ENCODE measurements at regions not wholly inside any gene's neighbourhood (a gene's known extent, or its start where the extent isn't known, plus 50 kb on each side); places are given as distances from the start of the nearest gene placed in this dataset.

- no peak for DNase-seq (ENCODE audit: low spot score)
- no peak overlapping the region for H3K4me3 Mint-ChIP-seq
- peaks cover 6% of the 10 kb centered on the region for H3K4me1 Mint-ChIP-seq (ENCODE audit: low read depth)
- no peaks in the 10 kb centered on the region for H3K27me3 Mint-ChIP-seq (ENCODE audit: low read depth)
- no peak overlapping the region for H3K27ac Mint-ChIP-seq
- no peaks in the 10 kb centered on the region for H3K36me3 Mint-ChIP-seq (ENCODE audit: low read depth)
- no peaks in the 10 kb centered on the region for H3K9me3 Mint-ChIP-seq
Observed at GRCh38 chr19:28500982-28501630, 711.8 kb downstream of the UQCRFS1 start.

- peaks cover 6% of the 10 kb centered on the region for H3K4me1 Mint-ChIP-seq (ENCODE audit: low read depth)
Observed at GRCh38 chr19:28500296-28500695, 712.7 kb downstream of the UQCRFS1 start.

GRCh38 chr19:28498404-28498976 lies 714.5 kb downstream of the UQCRFS1 start:
- H3K9me3 Mint-ChIP-seq, result no peaks in the 10 kb centered on the region
- DNase-seq (ENCODE audit: low spot score), result no peak
- H3K4me3 Mint-ChIP-seq, result no peak overlapping the region
- no peak overlapping the region for H3K27ac Mint-ChIP-seq
- H3K36me3 Mint-ChIP-seq (ENCODE audit: low read depth), result no peaks in the 10 kb centered on the region
- no peaks in the 10 kb centered on the region for H3K27me3 Mint-ChIP-seq (ENCODE audit: low read depth)
- peaks cover 6% of the 10 kb centered on the region for H3K4me1 Mint-ChIP-seq (ENCODE audit: low read depth)

More at GRCh38 chr19:28500296-28500695, 712.7 kb downstream of the UQCRFS1 start:
- no peak overlapping the region for H3K27ac Mint-ChIP-seq
- no peaks in the 10 kb centered on the region for H3K27me3 Mint-ChIP-seq (ENCODE audit: low read depth)
- no peaks in the 10 kb centered on the region for H3K9me3 Mint-ChIP-seq
- H3K36me3 Mint-ChIP-seq (ENCODE audit: low read depth), result no peaks in the 10 kb centered on the region
- DNase-seq (ENCODE audit: low spot score), result no peak
- no peak overlapping the region for H3K4me3 Mint-ChIP-seq

GRCh38 chr19:28497887-28498286 lies 715.1 kb downstream of the UQCRFS1 start:
- no peaks in the 10 kb centered on the region for H3K9me3 Mint-ChIP-seq
- no peak for DNase-seq (ENCODE audit: low spot score)
- peaks cover 6% of the 10 kb centered on the region for H3K4me1 Mint-ChIP-seq (ENCODE audit: low read depth)
- no peaks in the 10 kb centered on the region for H3K27me3 Mint-ChIP-seq (ENCODE audit: low read depth)
- H3K4me3 Mint-ChIP-seq, result no peak overlapping the region
- H3K27ac Mint-ChIP-seq, result no peak overlapping the region
- H3K36me3 Mint-ChIP-seq (ENCODE audit: low read depth), result no peaks in the 10 kb centered on the region

- no peak for DNase-seq (ENCODE audit: low spot score)
- Mint-ChIP-seq H3K4me3 (no peak overlapping the region), H3K4me1 (ENCODE audit: low read depth) (peaks cover 6% of the 10 kb centered on the region), H3K9me3 (no peaks in the 10 kb centered on the region), H3K27ac (no peak overlapping the region), H3K36me3 (ENCODE audit: low read depth) (no peaks in the 10 kb centered on the region), H3K27me3 (ENCODE audit: low read depth) (no peaks in the 10 kb centered on the region)
Observed at GRCh38 chr19:28497137-28497536, 715.8 kb downstream of the UQCRFS1 start.

GRCh38 chr19:28495046-28495445 lies 717.9 kb downstream of the UQCRFS1 start:
- Mint-ChIP-seq H3K27me3 (ENCODE audit: low read depth) (no peaks in the 10 kb centered on the region), H3K27ac (no peak overlapping the region), H3K4me1 (ENCODE audit: low read depth) (no peaks in the 10 kb centered on the region), H3K9me3 (no peaks in the 10 kb centered on the region), H3K4me3 (no peak overlapping the region), H3K36me3 (ENCODE audit: low read depth) (no peaks in the 10 kb centered on the region)
- DNase-seq (ENCODE audit: low spot score), result no peak

- no peak overlapping the region for H3K27ac Mint-ChIP-seq
- H3K36me3 Mint-ChIP-seq (ENCODE audit: low read depth), result no peaks in the 10 kb centered on the region
- no peak overlapping the region for H3K4me3 Mint-ChIP-seq
- no peak for DNase-seq (ENCODE audit: low spot score)
- no peaks in the 10 kb centered on the region for H3K27me3 Mint-ChIP-seq (ENCODE audit: low read depth)
- H3K9me3 Mint-ChIP-seq, result no peaks in the 10 kb centered on the region
- no peaks in the 10 kb centered on the region for H3K4me1 Mint-ChIP-seq (ENCODE audit: low read depth)
Observed at GRCh38 chr19:28494461-28494860, 718.5 kb downstream of the UQCRFS1 start.

- Mint-ChIP-seq H3K36me3 (ENCODE audit: low read depth) (no peaks in the 10 kb centered on the region), H3K27ac (no peak overlapping the region), H3K4me3 (no peak overlapping the region), H3K4me1 (ENCODE audit: low read depth) (no peaks in the 10 kb centered on the region), H3K27me3 (ENCODE audit: low read depth) (no peaks in the 10 kb centered on the region), H3K9me3 (no peaks in the 10 kb centered on the region)
- no peak for DNase-seq (ENCODE audit: low spot score)
Observed at GRCh38 chr19:28493884-28494283, 719.1 kb downstream of the UQCRFS1 start.

- Mint-ChIP-seq H3K9me3 (no peaks in the 10 kb centered on the region), H3K27ac (no peak overlapping the region)
Observed at GRCh38 chr19:28492621-28493020, 720.3 kb downstream of the UQCRFS1 start.

GRCh38 chr19:28492201-28492600 lies 720.8 kb downstream of the UQCRFS1 start:
- no peak overlapping the region for H3K4me3 Mint-ChIP-seq
- no peaks in the 10 kb centered on the region for H3K9me3 Mint-ChIP-seq
- DNase-seq (ENCODE audit: low spot score), result no peak
- no peaks in the 10 kb centered on the region for H3K4me1 Mint-ChIP-seq (ENCODE audit: low read depth)
- H3K27ac Mint-ChIP-seq, result no peak overlapping the region
- no peaks in the 10 kb centered on the region for H3K27me3 Mint-ChIP-seq (ENCODE audit: low read depth)
- no peaks in the 10 kb centered on the region for H3K36me3 Mint-ChIP-seq (ENCODE audit: low read depth)

More at GRCh38 chr19:28492621-28493020, 720.3 kb downstream of the UQCRFS1 start:
- Mint-ChIP-seq H3K4me3 (no peak overlapping the region), H3K4me1 (ENCODE audit: low read depth) (no peaks in the 10 kb centered on the region), H3K27me3 (ENCODE audit: low read depth) (no peaks in the 10 kb centered on the region), H3K36me3 (ENCODE audit: low read depth) (no peaks in the 10 kb centered on the region)
- DNase-seq (ENCODE audit: low spot score), result no peak

- no peak overlapping the region for H3K4me3 Mint-ChIP-seq
- no peaks in the 10 kb centered on the region for H3K9me3 Mint-ChIP-seq
- H3K4me1 Mint-ChIP-seq (ENCODE audit: low read depth), result no peaks in the 10 kb centered on the region
- no peaks in the 10 kb centered on the region for H3K36me3 Mint-ChIP-seq (ENCODE audit: low read depth)
- no peaks in the 10 kb centered on the region for H3K27me3 Mint-ChIP-seq (ENCODE audit: low read depth)
- H3K27ac Mint-ChIP-seq, result no peak overlapping the region
- DNase-seq (ENCODE audit: low spot score), result no peak
Observed at GRCh38 chr19:28489776-28490175, 723.2 kb downstream of the UQCRFS1 start.

- no peaks in the 10 kb centered on the region for H3K36me3 Mint-ChIP-seq (ENCODE audit: low read depth)
- no peaks in the 10 kb centered on the region for H3K4me1 Mint-ChIP-seq (ENCODE audit: low read depth)
- no peak overlapping the region for H3K4me3 Mint-ChIP-seq
- no peak overlapping the region for H3K27ac Mint-ChIP-seq
- no peak for DNase-seq (ENCODE audit: low spot score)
- no peaks in the 10 kb centered on the region for H3K9me3 Mint-ChIP-seq
- no peaks in the 10 kb centered on the region for H3K27me3 Mint-ChIP-seq (ENCODE audit: low read depth)
Observed at GRCh38 chr19:28489126-28489660, 723.8 kb downstream of the UQCRFS1 start.

GRCh38 chr19:28487999-28488398 lies 725.0 kb downstream of the UQCRFS1 start:
- Mint-ChIP-seq H3K27me3 (ENCODE audit: low read depth) (no peaks in the 10 kb centered on the region), H3K27ac (no peak overlapping the region), H3K36me3 (ENCODE audit: low read depth) (no peaks in the 10 kb centered on the region), H3K4me1 (ENCODE audit: low read depth) (no peaks in the 10 kb centered on the region), H3K9me3 (no peaks in the 10 kb centered on the region), H3K4me3 (no peak overlapping the region)
- no peak for DNase-seq (ENCODE audit: low spot score)

GRCh38 chr19:28486926-28487325 lies 726.0 kb downstream of the UQCRFS1 start:
- H3K4me1 Mint-ChIP-seq (ENCODE audit: low read depth), result peaks cover 1% of the 10 kb centered on the region
- no peak overlapping the region for H3K27ac Mint-ChIP-seq
- H3K36me3 Mint-ChIP-seq (ENCODE audit: low read depth), result no peaks in the 10 kb centered on the region
- H3K9me3 Mint-ChIP-seq, result no peaks in the 10 kb centered on the region
- DNase-seq (ENCODE audit: low spot score), result no peak
- no peaks in the 10 kb centered on the region for H3K27me3 Mint-ChIP-seq (ENCODE audit: low read depth)
- H3K4me3 Mint-ChIP-seq, result no peak overlapping the region

GRCh38 chr19:28486473-28486872 lies 726.5 kb downstream of the UQCRFS1 start:
- Mint-ChIP-seq H3K4me3 (no peak overlapping the region), H3K4me1 (ENCODE audit: low read depth) (peaks cover 1% of the 10 kb centered on the region), H3K27ac (no peak overlapping the region)

More at GRCh38 chr19:28486473-28486872, 726.5 kb downstream of the UQCRFS1 start:
- DNase-seq (ENCODE audit: low spot score), result no peak
- Mint-ChIP-seq H3K9me3 (no peaks in the 10 kb centered on the region), H3K36me3 (ENCODE audit: low read depth) (no peaks in the 10 kb centered on the region), H3K27me3 (ENCODE audit: low read depth) (no peaks in the 10 kb centered on the region)
